ENCODE measurements at regions not wholly inside any gene's neighbourhood (a gene's known extent, or its start where the extent isn't known, plus 50 kb on each side); places are given as distances from the start of the nearest gene placed in this dataset.

GRCh38 chr9:134220311-134220710 is 55.9 kb upstream of the RNU6ATAC start:
- Histone ChIP-seq H3K9me3 (ENCODE audit: low read length) (no peaks in the 10 kb centered on the region), H3F3A (ENCODE audit: low read length, unreplicated experiment) (no peaks in the 10 kb centered on the region), H3K27ac (ENCODE audit: low read length) (no peak overlapping the region), H3K27me3 (ENCODE audit: low read length) (peaks cover 13% of the 10 kb centered on the region; the same call in 1 of the 2 replicates), H3K4me2 (ENCODE audit: low read length) (no peak overlapping the region), H3K4me1 (ENCODE audit: insufficient read depth, low read length) (no peaks in the 10 kb centered on the region), H3K4me3 (ENCODE audit: low read length) (no peak overlapping the region), H3K9me2 (replicated peaks; ENCODE audit: low read length) (no peaks in the 10 kb centered on the region), H4K20me1 (ENCODE audit: low read length) (no peaks in the 10 kb centered on the region), H3K9ac (ENCODE audit: low read length) (no peak overlapping the region), H3K79me2 (ENCODE audit: low read length) (no peaks in the 10 kb centered on the region), H2AFZ (ENCODE audit: low read length) (no peak overlapping the region), H3K36me3 (ENCODE audit: low read depth, low read length) (no peaks in the 10 kb centered on the region)
- no peak for DNase-seq
- BruUV-seq (replicated peaks): no TSS peak
- ChIA-PET POLR2A (ENCODE audit: unreplicated experiment) (no interaction called here), CTCF (no interaction called here)
- TF ChIP-seq EZH2 (IDR thresholded peaks at IDR 0.05; ENCODE audit: low read length, unreplicated experiment) (no peak), EZH2phosphoT487 (IDR thresholded peaks at IDR 0.05; ENCODE audit: borderline replicate concordance, low read length) (no peak), CTCF (conservative IDR thresholded peaks at IDR 0.05; ENCODE audit: low read depth, low read length) (no peak)
- intact Hi-C loops (cut with micrococcal nuclease): no loop called here
- ATAC-seq: no peak

- no peaks in the 10 kb centered on the region for H3F3A ChIP-seq (ENCODE audit: low read length, unreplicated experiment)
- no peaks in the 10 kb centered on the region for H3K9me3 ChIP-seq (ENCODE audit: low read length)
- DNase-seq: no peak
- H3K4me1 ChIP-seq (ENCODE audit: insufficient read depth, low read length): no peaks in the 10 kb centered on the region
- H3K9ac ChIP-seq (ENCODE audit: low read length): no peak overlapping the region
- no peak for TF ChIP-seq EZH2 (IDR thresholded peaks at IDR 0.05; ENCODE audit: low read length, unreplicated experiment)
- H3K9me2 ChIP-seq (replicated peaks; ENCODE audit: low read length): no peaks in the 10 kb centered on the region
- no peaks in the 10 kb centered on the region for H4K20me1 ChIP-seq (ENCODE audit: low read length)
- ChIA-PET CTCF (no interaction called here), POLR2A (ENCODE audit: unreplicated experiment) (no interaction called here)
- H3K79me2 ChIP-seq (ENCODE audit: low read length): no peaks in the 10 kb centered on the region
- BruUV-seq (replicated peaks): no TSS peak
- H3K27ac ChIP-seq (ENCODE audit: low read length): no peak overlapping the region
- peaks cover 13% of the 10 kb centered on the region; the same call in 1 of the 2 replicates for H3K27me3 ChIP-seq (ENCODE audit: low read length)
- intact Hi-C loops (cut with micrococcal nuclease): no loop called here
- no peaks in the 10 kb centered on the region for H3K36me3 ChIP-seq (ENCODE audit: low read depth, low read length)
- ATAC-seq: no peak
- H3K4me2 ChIP-seq (ENCODE audit: low read length): no peak overlapping the region
- no peak overlapping the region for H2AFZ ChIP-seq (ENCODE audit: low read length)
- H3K4me3 ChIP-seq (ENCODE audit: low read length): no peak overlapping the region
Measured at GRCh38 chr9:134221273-134222017, 57.1 kb upstream of the RNU6ATAC start.

DNA sequence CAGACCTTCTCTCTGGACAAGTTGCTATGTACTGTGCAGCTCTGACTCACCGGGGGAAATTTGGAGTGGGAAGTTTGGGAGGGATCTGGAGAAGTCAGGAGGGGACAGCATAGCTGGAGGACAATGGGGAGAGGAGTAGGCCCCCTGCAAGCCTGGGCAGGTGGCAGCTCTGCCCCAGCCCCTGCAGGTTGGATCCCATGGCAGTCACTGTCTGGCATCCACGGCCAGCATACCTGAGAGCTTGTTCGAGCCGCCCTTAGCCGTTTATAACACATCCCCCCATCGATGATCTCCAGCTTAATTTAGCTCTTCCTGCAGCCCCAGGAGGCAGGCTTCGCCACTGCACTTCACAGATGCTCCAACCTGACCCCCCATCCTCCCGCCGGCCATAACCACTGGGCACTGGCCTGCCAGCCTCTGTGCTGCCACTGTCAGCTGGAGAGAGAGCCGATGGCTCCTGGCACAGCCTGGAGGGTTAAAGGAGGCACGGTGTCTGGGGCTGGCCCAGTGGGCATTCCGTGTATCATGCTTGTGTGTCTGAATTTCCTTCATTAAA is 57.7 kb upstream of the RNU6ATAC start:
- H3K36me3 ChIP-seq (ENCODE audit: low read depth, low read length): no peaks in the 10 kb centered on the region
- H3K9me2 ChIP-seq (replicated peaks; ENCODE audit: low read length): no peaks in the 10 kb centered on the region
- ChIA-PET CTCF (no interaction called here), POLR2A (ENCODE audit: unreplicated experiment) (no interaction called here)
- no peaks in the 10 kb centered on the region for H3F3A ChIP-seq (ENCODE audit: low read length, unreplicated experiment)
- H4K20me1 ChIP-seq (ENCODE audit: low read length): no peaks in the 10 kb centered on the region
- H3K27ac ChIP-seq (ENCODE audit: low read length): no peak overlapping the region
- ATAC-seq: no peak
- no peak for DNase-seq
- no peak overlapping the region for H2AFZ ChIP-seq (ENCODE audit: low read length)
- TF ChIP-seq EZH2 (IDR thresholded peaks at IDR 0.05; ENCODE audit: low read length, unreplicated experiment): no peak
- no peak for TF ChIP-seq CTCF (conservative IDR thresholded peaks at IDR 0.05; ENCODE audit: low read depth, low read length)
- no peak for TF ChIP-seq EZH2phosphoT487 (IDR thresholded peaks at IDR 0.05; ENCODE audit: borderline replicate concordance, low read length)
- H3K79me2 ChIP-seq (ENCODE audit: low read length): no peaks in the 10 kb centered on the region
- no peaks in the 10 kb centered on the region for H3K4me1 ChIP-seq (ENCODE audit: insufficient read depth, low read length)
- peaks cover 13% of the 10 kb centered on the region; the same call in 1 of the 2 replicates for H3K27me3 ChIP-seq (ENCODE audit: low read length)
- H3K4me2 ChIP-seq (ENCODE audit: low read length): no peak overlapping the region
- H3K9me3 ChIP-seq (ENCODE audit: low read length): no peaks in the 10 kb centered on the region
- BruUV-seq (replicated peaks): no TSS peak
- intact Hi-C loops (cut with micrococcal nuclease): no loop called here
- no peak overlapping the region for H3K9ac ChIP-seq (ENCODE audit: low read length)
- H3K4me3 ChIP-seq (ENCODE audit: low read length): no peak overlapping the region

Data from PC-3 (cell line).